ENCODE measurements at regions not wholly inside any gene's neighbourhood (a gene's known extent, or its start where the extent isn't known, plus 50 kb on each side); places are given as distances from the start of the nearest gene placed in this dataset.
"Not testable (repeated sequence)": the region's sequence is repeated elsewhere in the genome, so short reads cannot be mapped to it uniquely, and the experiment has no call there.

- DNase-seq, result no peak
Observed at GRCh38 chrX:76509775-76510174, 82.3 kb downstream of the MAGEE1 start.

- DNase-seq, result no peak
Observed at GRCh38 chrX:76517544-76517943, 90.0 kb downstream of the MAGEE1 start.

GRCh38 chrX:76520273-76521054 is 93.0 kb downstream of the MAGEE1 start:
- DNase-seq, result no peak

GRCh38 chrX:76535675-76536074 is 108.2 kb downstream of the MAGEE1 start:
- not testable (repeated sequence) for DNase-seq

- no peak for DNase-seq
Observed at GRCh38 chrX:76538860-76539259, 111.3 kb downstream of the MAGEE1 start.

GRCh38 chrX:76543381-76543780 is 115.9 kb downstream of the MAGEE1 start:
- not testable (repeated sequence) for DNase-seq

- DNase-seq, result no peak
Observed at GRCh38 chrX:76550016-76550415, 122.5 kb downstream of the MAGEE1 start.

GRCh38 chrX:76555269-76555668 is 127.8 kb downstream of the MAGEE1 start:
- DNase-seq, result no peak

GRCh38 chrX:76555816-76556215 is 128.3 kb downstream of the MAGEE1 start:
- DNase-seq, result peak; percentile 58

- not testable (repeated sequence) for DNase-seq
Observed at GRCh38 chrX:76564842-76565241, 137.3 kb downstream of the MAGEE1 start.

- no peak for DNase-seq
Observed at GRCh38 chrX:76605390-76605789, 177.9 kb downstream of the MAGEE1 start.

- no peak for DNase-seq
Observed at GRCh38 chrX:76617020-76617419, 189.5 kb downstream of the MAGEE1 start.

- DNase-seq, result no peak
Observed at GRCh38 chrX:76643590-76643989, 216.1 kb downstream of the MAGEE1 start.

- DNase-seq, result not testable (repeated sequence)
Observed at GRCh38 chrX:76651369-76651768, 223.9 kb downstream of the MAGEE1 start.

- no peak for DNase-seq
Observed at GRCh38 chrX:76657499-76657898, 230.0 kb downstream of the MAGEE1 start.
